ENCODE measurements at regions not wholly inside any gene's neighbourhood (a gene's known extent, or its start where the extent isn't known, plus 50 kb on each side); places are given as distances from the start of the nearest gene placed in this dataset.
"Not testable (repeated sequence)": the region's sequence is repeated elsewhere in the genome, so short reads cannot be mapped to it uniquely, and the experiment has no call there.

- DNase-seq: no peak
Observed at GRCh38 chr12:84117190-84117589, 795.4 kb downstream of the SLC6A15 start.

- no peak for DNase-seq
Observed at GRCh38 chr12:84113666-84114065, 798.9 kb downstream of the SLC6A15 start.

GRCh38 chr12:84103886-84104285 is 808.7 kb downstream of the SLC6A15 start:
- DNase-seq: not testable (repeated sequence)

GRCh38 chr12:84101963-84102362 is 810.6 kb downstream of the SLC6A15 start:
- DNase-seq: not testable (repeated sequence)

- DNase-seq: not testable (repeated sequence)
Observed at GRCh38 chr12:84099591-84099990, 813.0 kb downstream of the SLC6A15 start.

- no peak for DNase-seq
Observed at GRCh38 chr12:84091651-84092050, 820.9 kb downstream of the SLC6A15 start.

- no peak for DNase-seq
Observed at GRCh38 chr12:84089356-84089755, 823.2 kb downstream of the SLC6A15 start.

GRCh38 chr12:84085046-84085445 is 827.6 kb downstream of the SLC6A15 start:
- no peak for DNase-seq

- DNase-seq: no peak
Observed at GRCh38 chr12:84079626-84080025, 833.0 kb downstream of the SLC6A15 start.

GRCh38 chr12:84077679-84078078 is 834.9 kb downstream of the SLC6A15 start:
- no peak for DNase-seq

- no peak for DNase-seq
Observed at GRCh38 chr12:84075991-84076390, 836.6 kb downstream of the SLC6A15 start.

- DNase-seq: no peak
Observed at GRCh38 chr12:84073401-84073800, 839.2 kb downstream of the SLC6A15 start.

- no peak for DNase-seq
Observed at GRCh38 chr12:84072961-84073360, 839.6 kb downstream of the SLC6A15 start.

- no peak for DNase-seq
Observed at GRCh38 chr12:84070292-84070691, 842.3 kb downstream of the SLC6A15 start.

- no peak for DNase-seq
Observed at GRCh38 chr12:84069699-84070098, 842.9 kb downstream of the SLC6A15 start.

- DNase-seq: no peak
Observed at GRCh38 chr12:84069198-84069597, 843.4 kb downstream of the SLC6A15 start.

- DNase-seq: peak; percentile 44
Observed at GRCh38 chr12:84058136-84058535, 854.5 kb downstream of the SLC6A15 start.

GRCh38 chr12:84054811-84055210 is 857.8 kb downstream of the SLC6A15 start:
- DNase-seq: no peak

GRCh38 chr12:84047881-84048280 is 864.7 kb downstream of the SLC6A15 start:
- DNase-seq: no peak

GRCh38 chr12:84046859-84047258 is 865.7 kb downstream of the SLC6A15 start:
- DNase-seq: no peak

- no peak for DNase-seq
Observed at GRCh38 chr12:84043355-84043754, 869.2 kb downstream of the SLC6A15 start.

GRCh38 chr12:84038242-84038641 is 874.4 kb downstream of the SLC6A15 start:
- DNase-seq: no peak

GRCh38 chr12:84036912-84037311 is 875.7 kb downstream of the SLC6A15 start:
- DNase-seq: no peak

- DNase-seq: no peak
Observed at GRCh38 chr12:84035766-84036165, 876.8 kb downstream of the SLC6A15 start.

- no peak for DNase-seq
Observed at GRCh38 chr12:84034871-84035270, 877.7 kb downstream of the SLC6A15 start.

- DNase-seq: no peak
Observed at GRCh38 chr12:84033162-84033561, 879.4 kb downstream of the SLC6A15 start.
